Upper lobe of left lung (tissue), 4 donors: ENCODE measurements at regions not wholly inside any gene's neighbourhood (a gene's known extent, or its start where the extent isn't known, plus 50 kb on each side); places are given as distances from the start of the nearest gene placed in this dataset.

Experiments
- POLR2A ChIP-seq, 4 donors: fragments of 450-650 bp; IDR thresholded peaks; one replicate each; pipeline ENCODE4 v1.5.1; 2016 to 2017; ENCODE audit warnings: antibody characterized with exemption in 4 of 4, mild to moderate bottlenecking in 2 of 4
- TF ChIP-seq, protein P1 (sequence below), 6 experiments: fragments of 450-650 bp in 4 of 6; fragments of 200-600 bp in 2 of 6; sonication (generic) in 2 of 6; IDR thresholded peaks; one replicate each; pipeline ENCODE4 v1.5.1; 2016 to 2019; ENCODE audit warnings: antibody characterized with exemption in 6 of 6

DNA sequence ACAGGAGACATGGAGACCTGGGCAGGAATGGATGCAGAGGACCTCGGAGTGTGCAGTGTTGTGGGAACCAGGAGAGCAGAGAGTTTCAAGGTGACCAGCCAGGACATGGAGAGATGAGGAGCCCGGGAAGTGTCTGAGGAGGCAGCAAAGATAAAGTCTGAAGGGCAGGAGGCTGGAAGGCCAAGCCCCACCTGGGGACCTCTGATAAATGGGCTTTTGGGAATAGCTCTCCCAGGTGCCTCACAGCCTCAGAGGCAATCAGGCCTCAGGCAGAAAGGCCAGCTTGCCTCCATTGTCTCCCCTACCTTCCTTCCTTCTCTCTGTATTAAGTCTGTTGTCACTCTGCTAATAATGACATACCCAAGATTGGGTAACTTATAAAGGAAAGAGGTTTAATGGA, 97.5 kb upstream of the TPM1 start:
- TF ChIP-seq, protein P1, sequence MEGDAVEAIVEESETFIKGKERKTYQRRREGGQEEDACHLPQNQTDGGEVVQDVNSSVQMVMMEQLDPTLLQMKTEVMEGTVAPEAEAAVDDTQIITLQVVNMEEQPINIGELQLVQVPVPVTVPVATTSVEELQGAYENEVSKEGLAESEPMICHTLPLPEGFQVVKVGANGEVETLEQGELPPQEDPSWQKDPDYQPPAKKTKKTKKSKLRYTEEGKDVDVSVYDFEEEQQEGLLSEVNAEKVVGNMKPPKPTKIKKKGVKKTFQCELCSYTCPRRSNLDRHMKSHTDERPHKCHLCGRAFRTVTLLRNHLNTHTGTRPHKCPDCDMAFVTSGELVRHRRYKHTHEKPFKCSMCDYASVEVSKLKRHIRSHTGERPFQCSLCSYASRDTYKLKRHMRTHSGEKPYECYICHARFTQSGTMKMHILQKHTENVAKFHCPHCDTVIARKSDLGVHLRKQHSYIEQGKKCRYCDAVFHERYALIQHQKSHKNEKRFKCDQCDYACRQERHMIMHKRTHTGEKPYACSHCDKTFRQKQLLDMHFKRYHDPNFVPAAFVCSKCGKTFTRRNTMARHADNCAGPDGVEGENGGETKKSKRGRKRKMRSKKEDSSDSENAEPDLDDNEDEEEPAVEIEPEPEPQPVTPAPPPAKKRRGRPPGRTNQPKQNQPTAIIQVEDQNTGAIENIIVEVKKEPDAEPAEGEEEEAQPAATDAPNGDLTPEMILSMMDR (IDR thresholded peaks at IDR 0.05), result no peak
- no peak for TF ChIP-seq POLR2A (IDR thresholded peaks at IDR 0.05)
